Femur (tissue), 1 donor: ENCODE measurements at regions not wholly inside any gene's neighbourhood (a gene's known extent, or its start where the extent isn't known, plus 50 kb on each side); places are given as distances from the start of the nearest gene placed in this dataset.
"Not testable (repeated sequence)": the region's sequence is repeated elsewhere in the genome, so short reads cannot be mapped to it uniquely, and the experiment has no call there.

Experiments used
- DNase-seq: peaks from one replicate; pipeline ENCODE4 v3.0.0-alpha.2; 2017

GRCh38 chr10:3401491-3401938, 228.9 kb upstream of the PITRM1 start:
- DNase-seq = no peak

- DNase-seq = no peak
These were observed 227.8 kb upstream of the PITRM1 start for GRCh38 chr10:3400348-3400747.

GRCh38 chr10:3399756-3400155, 227.2 kb upstream of the PITRM1 start:
- no peak for DNase-seq

- DNase-seq = peak; percentile 49
These were observed 226.5 kb upstream of the PITRM1 start for GRCh38 chr10:3398825-3399646.

GRCh38 chr10:3397846-3398245, 225.3 kb upstream of the PITRM1 start:
- no peak for DNase-seq

- DNase-seq = no peak
These were observed 224.6 kb upstream of the PITRM1 start for GRCh38 chr10:3397231-3397630.

GRCh38 chr10:3396116-3396515, 223.5 kb upstream of the PITRM1 start:
- no peak for DNase-seq

GRCh38 chr10:3395458-3395861, 222.9 kb upstream of the PITRM1 start:
- no peak for DNase-seq

GRCh38 chr10:3395041-3395440, 222.5 kb upstream of the PITRM1 start:
- no peak for DNase-seq

- DNase-seq = no peak
These were observed 221.4 kb upstream of the PITRM1 start for GRCh38 chr10:3393958-3394357.

- no peak for DNase-seq
These were observed 219.1 kb upstream of the PITRM1 start for GRCh38 chr10:3391657-3392056.

- DNase-seq = no peak
These were observed 216.5 kb upstream of the PITRM1 start for GRCh38 chr10:3389130-3389529.

- DNase-seq = no peak
These were observed 212.9 kb upstream of the PITRM1 start for GRCh38 chr10:3385487-3385886.

- DNase-seq = no peak
These were observed 209.5 kb upstream of the PITRM1 start for GRCh38 chr10:3382092-3382491.

- DNase-seq = no peak
These were observed 207.9 kb upstream of the PITRM1 start for GRCh38 chr10:3380406-3381050.

GRCh38 chr10:3376631-3377030, 204.0 kb upstream of the PITRM1 start:
- no peak for DNase-seq

- DNase-seq = no peak
These were observed 202.9 kb upstream of the PITRM1 start for GRCh38 chr10:3375505-3375904.

- DNase-seq = no peak
These were observed 202.3 kb upstream of the PITRM1 start for GRCh38 chr10:3374914-3375313.

GRCh38 chr10:3373374-3374027, 200.9 kb upstream of the PITRM1 start:
- not testable (repeated sequence) for DNase-seq

GRCh38 chr10:3372281-3372680, 199.7 kb upstream of the PITRM1 start:
- no peak for DNase-seq

GRCh38 chr10:3371624-3372023, 199.0 kb upstream of the PITRM1 start:
- DNase-seq = not testable (repeated sequence)

GRCh38 chr10:3366735-3367405, 194.3 kb upstream of the PITRM1 start:
- DNase-seq = no peak

- DNase-seq = no peak
These were observed 193.5 kb upstream of the PITRM1 start for GRCh38 chr10:3366043-3366442.
